DOHH2 (cell line): ENCODE measurements at regions not wholly inside any gene's neighbourhood (a gene's known extent, or its start where the extent isn't known, plus 50 kb on each side); places are given as distances from the start of the nearest gene placed in this dataset.

Experiments used
- H3F3A ChIP-seq: fragments of 200-600 bp; sonication (generic), shearing (Covaris generic); 2 replicates; pipeline ENCODE4 v1.6.0; 2016; ENCODE audit warnings: antibody characterized with exemption, mild to moderate bottlenecking; ENCODE audit not compliant: control insufficient read depth, insufficient read depth
- H3K27ac ChIP-seq: fragments of 200-600 bp; sonication (generic); 2 replicates; pipeline ENCODE4 v1.5.1; 2014; ENCODE audit warnings: low read depth, mild to moderate bottlenecking, low read length, moderate library complexity
- H3K27me3 ChIP-seq: fragments of 200-600 bp; sonication (generic); 2 replicates; pipeline ENCODE4 v1.6.1; 2014; ENCODE audit warnings: mild to moderate bottlenecking, low read length, mixed read lengths; ENCODE audit not compliant: control insufficient read depth
- H3K36me3 ChIP-seq: fragments of 200-600 bp; sonication (generic); 2 replicates; pipeline ENCODE4 v1.6.1; 2014; ENCODE audit warnings: mild to moderate bottlenecking, low read length, moderate library complexity, mixed read lengths; ENCODE audit not compliant: control insufficient read depth
- H3K4me1 ChIP-seq: fragments of 200-600 bp; sonication (generic); 2 replicates; pipeline ENCODE4 v1.6.1; 2014; ENCODE audit warnings: mild to moderate bottlenecking, low read length, mixed read lengths; ENCODE audit not compliant: control insufficient read depth
- H3K4me2 ChIP-seq: fragments of 200-600 bp; sonication (generic); 2 replicates; pipeline ENCODE4 v1.6.0; 2014; ENCODE audit warnings: mild to moderate bottlenecking, low read length, moderate library complexity
- H3K4me3 ChIP-seq: fragments of 200-600 bp; sonication (generic); 2 replicates; pipeline ENCODE4 v1.5.1; 2014; ENCODE audit warnings: mild to moderate bottlenecking, low read length, mixed read lengths
- H3K79me2 ChIP-seq: fragments of 200-600 bp; sonication (generic); 2 replicates; pipeline ENCODE4 v1.6.1; 2014; ENCODE audit warnings: mild to moderate bottlenecking, low read length, mixed read lengths; ENCODE audit not compliant: control insufficient read depth
- H3K9me2 ChIP-seq: fragments of 200-600 bp; sonication (generic); replicated peaks from 2 replicates; pipeline ENCODE4 v1.6.1; 2014; ENCODE audit warnings: mild to moderate bottlenecking, low read length, mixed read lengths; ENCODE audit not compliant: control insufficient read depth
- H3K9me3 ChIP-seq: fragments of 200-600 bp; sonication (generic); 2 replicates; pipeline ENCODE4 v1.6.1; 2014; ENCODE audit warnings: antibody characterized with exemption, low read length, mixed read lengths; ENCODE audit not compliant: control insufficient read depth, insufficient read depth
- H4K20me1 ChIP-seq: fragments of 200-600 bp; sonication (generic); 2 replicates; pipeline ENCODE4 v1.6.0; 2014; ENCODE audit warnings: low read depth, mild to moderate bottlenecking, antibody characterized with exemption, low read length, moderate library complexity; ENCODE audit not compliant: control insufficient read depth, insufficient read depth
- EZH2phosphoT487 ChIP-seq: fragments of 200-600 bp; sonication (generic); IDR thresholded peaks from 2 replicates; pipeline ENCODE4 v1.6.1; 2017; ENCODE audit warnings: borderline replicate concordance, mild to moderate bottlenecking, antibody characterized with exemption, low read length, moderate library complexity, mixed read lengths
- TF ChIP-seq, protein P1 (sequence below): fragments of 200-600 bp; sonication (generic); IDR thresholded peaks from one replicate; pipeline ENCODE4 v1.5.1; 2014; ENCODE audit warnings: antibody characterized with exemption, mild to moderate bottlenecking, low read depth, low read length; ENCODE audit not compliant: poor library complexity, severe bottlenecking

DNA sequence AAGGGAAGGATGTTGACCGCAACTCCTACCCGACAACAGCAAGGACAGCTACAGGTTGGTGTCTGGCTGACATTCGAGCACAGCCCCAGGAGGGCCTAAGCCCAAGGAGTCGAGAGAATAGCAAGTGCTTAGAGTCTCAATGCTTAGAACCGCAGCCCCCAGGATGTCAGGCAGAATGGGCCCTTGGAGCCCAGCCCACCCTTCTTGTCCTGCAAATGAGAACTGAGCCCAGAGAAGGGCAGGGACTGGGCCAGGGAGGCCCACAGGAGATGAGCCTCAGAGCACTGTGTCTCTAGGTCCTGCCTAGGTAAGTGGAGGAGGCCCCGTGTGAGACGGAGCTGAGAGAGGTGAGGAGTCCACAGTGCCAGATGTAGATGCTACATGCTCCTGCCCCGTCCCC lies 173.3 kb upstream of the ZMIZ1 start:
- Histone ChIP-seq H3K9me2 (no peaks in the 10 kb centered on the region), H3F3A (no peaks in the 10 kb centered on the region), H3K4me1 (no peaks in the 10 kb centered on the region), H4K20me1 (no peaks in the 10 kb centered on the region), H3K4me2 (no peak overlapping the region), H3K79me2 (no peaks in the 10 kb centered on the region), H3K27ac (no peak overlapping the region), H3K4me3 (no peak overlapping the region), H3K9me3 (no peaks in the 10 kb centered on the region), H3K36me3 (no peaks in the 10 kb centered on the region), H3K27me3 (peaks cover 9% of the 10 kb centered on the region; the same call in 1 of the 2 replicates)
- TF ChIP-seq EZH2phosphoT487: no peak
- TF ChIP-seq, protein P1, sequence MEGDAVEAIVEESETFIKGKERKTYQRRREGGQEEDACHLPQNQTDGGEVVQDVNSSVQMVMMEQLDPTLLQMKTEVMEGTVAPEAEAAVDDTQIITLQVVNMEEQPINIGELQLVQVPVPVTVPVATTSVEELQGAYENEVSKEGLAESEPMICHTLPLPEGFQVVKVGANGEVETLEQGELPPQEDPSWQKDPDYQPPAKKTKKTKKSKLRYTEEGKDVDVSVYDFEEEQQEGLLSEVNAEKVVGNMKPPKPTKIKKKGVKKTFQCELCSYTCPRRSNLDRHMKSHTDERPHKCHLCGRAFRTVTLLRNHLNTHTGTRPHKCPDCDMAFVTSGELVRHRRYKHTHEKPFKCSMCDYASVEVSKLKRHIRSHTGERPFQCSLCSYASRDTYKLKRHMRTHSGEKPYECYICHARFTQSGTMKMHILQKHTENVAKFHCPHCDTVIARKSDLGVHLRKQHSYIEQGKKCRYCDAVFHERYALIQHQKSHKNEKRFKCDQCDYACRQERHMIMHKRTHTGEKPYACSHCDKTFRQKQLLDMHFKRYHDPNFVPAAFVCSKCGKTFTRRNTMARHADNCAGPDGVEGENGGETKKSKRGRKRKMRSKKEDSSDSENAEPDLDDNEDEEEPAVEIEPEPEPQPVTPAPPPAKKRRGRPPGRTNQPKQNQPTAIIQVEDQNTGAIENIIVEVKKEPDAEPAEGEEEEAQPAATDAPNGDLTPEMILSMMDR: no peak

DNA sequence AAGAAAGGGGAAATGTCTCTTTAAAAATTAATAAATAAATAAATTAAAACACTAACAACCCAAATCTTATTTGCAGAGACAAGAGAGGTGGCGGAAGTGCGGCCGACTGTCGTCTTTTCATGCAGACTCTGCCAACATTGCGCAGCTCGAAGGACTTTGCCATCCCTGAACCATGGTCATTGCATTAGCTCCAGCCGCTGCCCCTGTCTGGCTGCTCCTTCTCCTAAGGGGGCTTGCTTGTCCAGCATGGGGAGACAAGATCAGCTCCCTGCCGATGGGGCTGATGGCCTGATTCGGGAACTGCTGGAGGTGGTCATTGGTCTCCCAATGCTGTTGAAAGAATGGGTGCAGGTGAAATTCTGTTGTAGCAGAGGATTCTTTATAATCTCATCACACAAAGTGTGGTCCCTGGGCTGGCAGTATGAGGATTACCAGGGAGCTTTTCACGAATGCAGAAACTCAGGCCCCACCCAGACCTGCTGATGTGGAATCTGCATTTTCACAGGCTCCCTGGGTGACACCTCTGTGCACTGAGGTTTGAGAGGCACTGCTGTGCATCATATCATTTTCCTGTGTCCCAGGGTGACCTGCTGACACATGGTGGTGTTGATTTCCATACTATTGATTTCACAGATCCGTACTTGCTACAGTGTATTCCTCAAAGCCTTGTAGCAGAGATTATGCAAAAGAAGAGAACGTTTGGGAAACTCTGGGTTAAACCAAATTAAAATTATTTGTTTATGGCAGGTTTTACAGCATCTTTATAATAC lies 172.4 kb upstream of the ZMIZ1 start:
- Histone ChIP-seq H3K9me3 (no peaks in the 10 kb centered on the region), H3K4me3 (no peak overlapping the region), H3K27me3 (peaks cover 7% of the 10 kb centered on the region; the same call in 1 of the 2 replicates), H4K20me1 (no peaks in the 10 kb centered on the region), H3K9me2 (no peaks in the 10 kb centered on the region), H3K4me2 (no peak overlapping the region), H3K79me2 (no peaks in the 10 kb centered on the region), H3K36me3 (no peaks in the 10 kb centered on the region), H3K4me1 (no peaks in the 10 kb centered on the region), H3F3A (no peaks in the 10 kb centered on the region), H3K27ac (no peak overlapping the region)
- TF ChIP-seq, protein P1: no peak
- no peak for TF ChIP-seq EZH2phosphoT487

DNA sequence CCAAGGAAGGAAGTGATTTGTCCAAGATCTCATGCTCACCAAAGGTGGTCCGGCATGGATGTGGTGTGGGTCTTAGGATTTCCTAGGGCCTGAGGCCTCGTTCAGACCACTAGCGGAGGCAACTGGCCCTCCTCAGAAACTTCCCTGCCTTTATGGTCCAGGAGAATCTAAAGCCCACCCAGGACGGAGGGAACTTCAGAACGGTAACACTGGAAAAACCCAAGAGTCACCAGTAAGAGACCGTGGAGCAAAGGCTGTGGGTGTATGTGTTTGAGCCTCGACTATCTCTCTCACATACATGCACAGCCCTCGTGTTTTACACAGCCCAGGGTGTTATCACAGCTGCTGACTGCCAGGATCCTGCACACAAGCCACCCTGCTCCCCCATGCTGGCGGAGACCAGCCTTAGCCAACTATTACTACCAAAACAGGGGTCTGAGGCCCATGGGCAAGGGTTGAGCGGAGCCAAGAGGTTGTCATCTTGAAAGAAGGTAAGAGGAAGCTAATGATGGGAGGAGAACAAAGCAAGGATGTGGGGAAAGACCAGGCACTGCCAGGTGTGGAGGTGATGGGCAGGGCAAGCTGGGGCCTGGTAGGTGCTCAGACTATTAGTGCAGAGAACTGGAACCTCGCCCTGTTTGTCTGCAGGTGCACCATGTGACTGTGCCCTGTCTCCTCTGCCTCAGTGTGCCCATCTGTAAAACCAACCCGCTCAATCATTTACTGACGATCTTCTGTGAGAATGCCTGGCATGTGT lies 170.2 kb upstream of the ZMIZ1 start:
- H3K9me2 ChIP-seq: no peaks in the 10 kb centered on the region
- no peaks in the 10 kb centered on the region for H3K9me3 ChIP-seq
- no peaks in the 10 kb centered on the region for H3K79me2 ChIP-seq
- no peaks in the 10 kb centered on the region for H3K36me3 ChIP-seq
- no peaks in the 10 kb centered on the region for H3K4me1 ChIP-seq
- no peaks in the 10 kb centered on the region for H3F3A ChIP-seq
- no peak overlapping the region for H3K4me2 ChIP-seq
- H4K20me1 ChIP-seq: no peaks in the 10 kb centered on the region
- no peak overlapping the region for H3K4me3 ChIP-seq
- no peak overlapping the region for H3K27ac ChIP-seq
- TF ChIP-seq EZH2phosphoT487: no peak
- TF ChIP-seq, protein P1: no peak
- 0 out of 2 replicates have a peak, but pooled peaks cover 3% of the 10 kb centered on the region for H3K27me3 ChIP-seq
